Lung (tissue), 11 donors: ENCODE measurements at regions not wholly inside any gene's neighbourhood (a gene's known extent, or its start where the extent isn't known, plus 50 kb on each side); places are given as distances from the start of the nearest gene placed in this dataset.

Source experiments
- ATAC-seq: fragments of 200-7000 bp; cut with Tn5 transposase; one replicate; pipeline ENCODE4 v1.9.1; 2020; ENCODE audit warnings: moderate number of reproducible peaks; ENCODE audit not compliant: insufficient read depth, low FRiP score
- DNase-seq, 3 donors: peaks; one replicate each; pipeline ENCODE4 v3.0.0-alpha.2; 2013 to 2017
- H3K27ac ChIP-seq, 2 donors: one replicate each; pipeline ENCODE4 v1.5.1; 2013; ENCODE audit warnings: mild to moderate bottlenecking in 2 of 2, moderate library complexity in 2 of 2, control low read depth in 1 of 2, inconsistent platforms in 1 of 2, low read depth in 1 of 2, low read length in 1 of 2
- H3K27me3 ChIP-seq, 3 donors: one replicate each; pipeline ENCODE4 v1.5.1; 2013; ENCODE audit warnings: low read length in 2 of 3; ENCODE audit not compliant: control insufficient read depth in 3 of 3, insufficient read depth in 3 of 3
- H3K36me3 ChIP-seq, 4 donors: one replicate each; pipeline ENCODE4 v1.5.1; 2013; ENCODE audit warnings: low read length in 4 of 4, mild to moderate bottlenecking in 1 of 4, moderate library complexity in 1 of 4; ENCODE audit not compliant: control insufficient read depth in 4 of 4, insufficient read depth in 4 of 4
- H3K4me1 ChIP-seq, 5 donors: one replicate each; pipeline ENCODE4 v1.5.1; 2013; ENCODE audit warnings: low read length in 5 of 5, mild to moderate bottlenecking in 2 of 5, moderate library complexity in 1 of 5; ENCODE audit not compliant: control insufficient read depth in 5 of 5, insufficient read depth in 5 of 5
- H3K4me3 ChIP-seq: one replicate; pipeline ENCODE4 v1.5.1; 2013; ENCODE audit warnings: mild to moderate bottlenecking, control low read depth, moderate library complexity
- H3K9ac ChIP-seq, 2 donors: one replicate each; pipeline ENCODE4 v1.5.1; 2013; ENCODE audit warnings: low read length in 2 of 2, control low read depth in 1 of 2; ENCODE audit not compliant: insufficient read depth in 1 of 2
- H3K9me3 ChIP-seq, 4 donors: one replicate each; pipeline ENCODE4 v1.5.1; 2013; ENCODE audit warnings: low read length in 3 of 4, mild to moderate bottlenecking in 1 of 4, moderate library complexity in 1 of 4; ENCODE audit not compliant: control insufficient read depth in 4 of 4, insufficient read depth in 3 of 4
- WGBS, 2 donors: extraction: QIAGEN DNeasy Blood & Tissue Kit; methylation state at CpG; one replicate each; pipeline ENCODE4 v1.1.7; 2013; 5-methylcytosine and 5-hydroxymethylcytosine counted together
- TF ChIP-seq, protein P1 (sequence below): IDR thresholded peaks from 2 replicates; pipeline ENCODE4 v1.5.1; 2012; ENCODE audit warnings: mild to moderate bottlenecking; ENCODE audit errors: control extremely low read depth, extremely low read depth
- donor health status: control.
- donor health status: control.
- donor health status: Bipolar disorder and iron deficiency.
- donor health status: healthy.
- donor health status: DM: yes; HTN: yes; CAD: no.

- no peak overlapping the region for H3K9ac ChIP-seq
- 73 to 84% methylated on average over 5 of the region's 5 CpGs for WGBS, 2 donors
Measured at GRCh38 chr6:144809969-144810368, 524.8 kb downstream of the UTRN start.

DNA sequence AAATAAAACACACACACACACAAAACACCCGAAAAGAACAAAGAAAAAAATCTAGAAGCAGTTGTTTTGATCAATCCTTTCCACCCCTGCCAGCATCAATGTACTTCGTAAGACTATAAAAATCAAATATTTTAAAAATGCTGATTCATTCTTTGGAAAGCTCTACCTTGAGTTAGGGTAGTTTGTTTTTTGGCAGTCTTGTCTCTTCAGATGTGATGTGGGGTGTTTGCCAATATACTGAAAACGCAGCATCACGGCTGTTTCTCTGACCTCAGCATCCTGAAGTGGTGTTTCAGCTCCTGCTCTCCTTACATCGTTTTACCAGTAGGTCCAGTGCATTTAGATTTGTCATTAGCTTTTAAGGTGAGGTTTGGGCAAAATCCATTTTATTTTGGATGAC lies 526.0 kb downstream of the UTRN start:
- Histone ChIP-seq H3K27me3 (no peaks in the 10 kb centered on the region), H3K9me3 (no peaks in the 10 kb centered on the region), H3K4me3 (no peak overlapping the region), H3K4me1 (peaks cover 0 to 9% (median 0%) of the 10 kb centered on the region in 5 donors), H3K27ac (no peak overlapping the region), H3K9ac (no peak overlapping the region), H3K36me3 (peaks cover 0 to 8% (median 5%) of the 10 kb centered on the region in 4 donors)
- 88% methylated on average over 5 of the region's 5 CpGs for WGBS, 2 donors
- ATAC-seq (no peak), DNase-seq (no peak)
- TF ChIP-seq, protein P1, sequence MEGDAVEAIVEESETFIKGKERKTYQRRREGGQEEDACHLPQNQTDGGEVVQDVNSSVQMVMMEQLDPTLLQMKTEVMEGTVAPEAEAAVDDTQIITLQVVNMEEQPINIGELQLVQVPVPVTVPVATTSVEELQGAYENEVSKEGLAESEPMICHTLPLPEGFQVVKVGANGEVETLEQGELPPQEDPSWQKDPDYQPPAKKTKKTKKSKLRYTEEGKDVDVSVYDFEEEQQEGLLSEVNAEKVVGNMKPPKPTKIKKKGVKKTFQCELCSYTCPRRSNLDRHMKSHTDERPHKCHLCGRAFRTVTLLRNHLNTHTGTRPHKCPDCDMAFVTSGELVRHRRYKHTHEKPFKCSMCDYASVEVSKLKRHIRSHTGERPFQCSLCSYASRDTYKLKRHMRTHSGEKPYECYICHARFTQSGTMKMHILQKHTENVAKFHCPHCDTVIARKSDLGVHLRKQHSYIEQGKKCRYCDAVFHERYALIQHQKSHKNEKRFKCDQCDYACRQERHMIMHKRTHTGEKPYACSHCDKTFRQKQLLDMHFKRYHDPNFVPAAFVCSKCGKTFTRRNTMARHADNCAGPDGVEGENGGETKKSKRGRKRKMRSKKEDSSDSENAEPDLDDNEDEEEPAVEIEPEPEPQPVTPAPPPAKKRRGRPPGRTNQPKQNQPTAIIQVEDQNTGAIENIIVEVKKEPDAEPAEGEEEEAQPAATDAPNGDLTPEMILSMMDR, result no peak

More at GRCh38 chr6:144809969-144810368, 524.8 kb downstream of the UTRN start:
- Histone ChIP-seq H3K4me3 (no peak overlapping the region), H3K27ac (no peak overlapping the region), H3K36me3 (peaks cover 0 to 6% (median 5%) of the 10 kb centered on the region in 4 donors), H3K27me3 (no peaks in the 10 kb centered on the region), H3K9me3 (no peaks in the 10 kb centered on the region), H3K4me1 (peaks cover 0 to 3% (median 0%) of the 10 kb centered on the region in 5 donors)
- TF ChIP-seq, protein P1, result no peak
- peak in 1 of 3 donors; percentile 10 for DNase-seq
- ATAC-seq, result no peak

GRCh38 chr6:144816936-144817335 lies 531.8 kb downstream of the UTRN start:
- H3K9ac ChIP-seq, result no peak overlapping the region
- H3K4me3 ChIP-seq, result no peak overlapping the region
- WGBS, 2 donors, result 93 to 95% methylated on average over 1 of the region's 1 CpG
- H3K36me3 ChIP-seq, result peaks cover 4 to 8% (median 5%) of the 10 kb centered on the region in 4 donors
- no peaks in the 10 kb centered on the region for H3K9me3 ChIP-seq
- H3K4me1 ChIP-seq, result peaks cover 0 to 7% (median 0%) of the 10 kb centered on the region in 5 donors
- TF ChIP-seq, protein P1, result no peak
- H3K27ac ChIP-seq, result no peak overlapping the region
- no peak for ATAC-seq
- H3K27me3 ChIP-seq, result no peaks in the 10 kb centered on the region
- no peak for DNase-seq

DNA sequence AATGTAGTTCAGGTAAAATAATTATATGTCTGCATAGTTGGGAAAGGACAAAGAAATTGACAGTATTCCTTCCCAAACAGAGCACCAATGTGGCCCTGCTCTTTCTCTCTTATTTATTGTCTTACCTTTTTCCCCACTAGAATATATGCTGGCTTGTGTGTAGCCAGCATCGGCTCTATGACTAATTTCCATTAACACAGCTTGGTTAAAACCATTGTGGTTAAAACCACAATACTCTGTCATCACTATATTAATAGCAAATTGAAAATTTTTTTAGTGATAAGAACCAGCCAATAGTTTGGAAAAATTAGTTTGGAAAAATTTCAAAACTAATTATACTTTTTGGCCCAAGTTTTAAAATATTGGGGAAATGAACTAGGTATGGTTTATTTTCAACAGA lies 535.1 kb downstream of the UTRN start:
- no peak for ATAC-seq

More for the DNA sequence above, 535.1 kb downstream of the UTRN start:
- Histone ChIP-seq H3K27ac (no peak overlapping the region), H3K36me3 (peaks cover 0 to 4% (median 3%) of the 10 kb centered on the region in 4 donors), H3K27me3 (no peaks in the 10 kb centered on the region), H3K4me1 (peaks cover 0 to 7% (median 0%) of the 10 kb centered on the region in 5 donors), H3K4me3 (no peak overlapping the region), H3K9ac (no peak overlapping the region), H3K9me3 (no peaks in the 10 kb centered on the region)
- 65 to 70% methylated on average over 1 of the region's 1 CpG for WGBS, 2 donors
- TF ChIP-seq, protein P1, result no peak
- no peak for DNase-seq
